Activated CD4-positive, alpha-beta memory T cell treated with anti-CD3 and anti-CD28 coated beads, Interleukin-2, amount 10 ng/mL, durations not matched to agents 7 days and 5 days (primary cell): ENCODE measurements at regions not wholly inside any gene's neighbourhood (a gene's known extent, or its start where the extent isn't known, plus 50 kb on each side); places are given as distances from the start of the nearest gene placed in this dataset.

Experiments used
- CTCF ChIA-PET: fragments of 350-600 bp; sonication (Branson Sonifier 250); formaldehyde crosslinking; loops from one replicate; lab custom pipeline; 2021; ENCODE audit warnings: antibody characterized with exemption, inconsistent platforms; lab: Charles Lee
- POLR2A ChIA-PET: fragments of 350-600 bp; sonication (Branson Sonifier 250); formaldehyde crosslinking; loops from one replicate; lab custom pipeline; 2021; ENCODE audit warnings: antibody characterized with exemption; lab: Charles Lee
- DNase-seq: peaks from one replicate; pipeline ENCODE4 v3.0.0-alpha.2; 2020
- H3K27ac Mint-ChIP-seq: one replicate; pipeline ENCODE4 v1.8.0; 2021; ENCODE audit warnings: mild to moderate bottlenecking, mixed read lengths
- H3K27me3 Mint-ChIP-seq: one replicate; pipeline ENCODE4 v1.8.0; 2021; ENCODE audit warnings: mixed read lengths
- H3K36me3 Mint-ChIP-seq: one replicate; pipeline ENCODE4 v1.8.0; 2021; ENCODE audit warnings: low read depth, mixed read lengths
- H3K4me1 Mint-ChIP-seq: one replicate; pipeline ENCODE4 v1.8.0; 2021; ENCODE audit warnings: mixed read lengths
- H3K4me3 Mint-ChIP-seq: one replicate; pipeline ENCODE4 v1.8.0; 2021; ENCODE audit warnings: mild to moderate bottlenecking, mixed read lengths
- H3K9me3 Mint-ChIP-seq: one replicate; pipeline ENCODE4 v1.8.0; 2021; ENCODE audit warnings: mixed read lengths

- H3K9me3 Mint-ChIP-seq: peaks cover 1% of the 10 kb centered on the region
- no peak overlapping the region for H3K27ac Mint-ChIP-seq
- CTCF ChIA-PET: no interaction called here
- H3K27me3 Mint-ChIP-seq: no peaks in the 10 kb centered on the region
- no peaks in the 10 kb centered on the region for H3K36me3 Mint-ChIP-seq
- no peaks in the 10 kb centered on the region for H3K4me1 Mint-ChIP-seq
- no peak overlapping the region for H3K4me3 Mint-ChIP-seq
- POLR2A ChIA-PET: no interaction called here
- DNase-seq: no peak
These were observed 266.4 kb upstream of the ZNF608 start for GRCh38 chr5:125012727-125013451.

GRCh38 chr5:125014202-125014601, 267.8 kb upstream of the ZNF608 start:
- no peak for DNase-seq
- peaks cover 6% of the 10 kb centered on the region for H3K9me3 Mint-ChIP-seq
- CTCF ChIA-PET: no interaction called here
- H3K27ac Mint-ChIP-seq: no peak overlapping the region
- POLR2A ChIA-PET: no interaction called here
- no peak overlapping the region for H3K4me3 Mint-ChIP-seq
- no peaks in the 10 kb centered on the region for H3K36me3 Mint-ChIP-seq
- H3K4me1 Mint-ChIP-seq: no peaks in the 10 kb centered on the region
- no peaks in the 10 kb centered on the region for H3K27me3 Mint-ChIP-seq

GRCh38 chr5:125017796-125018195, 271.4 kb upstream of the ZNF608 start:
- POLR2A ChIA-PET: no interaction called here

GRCh38 chr5:125023673-125024072, 277.2 kb upstream of the ZNF608 start:
- DNase-seq: no peak
- Mint-ChIP-seq H3K27me3 (no peaks in the 10 kb centered on the region), H3K27ac (no peak overlapping the region), H3K4me1 (no peaks in the 10 kb centered on the region), H3K36me3 (no peaks in the 10 kb centered on the region), H3K4me3 (no peak overlapping the region), H3K9me3 (peaks cover 6% of the 10 kb centered on the region)
- CTCF ChIA-PET: no interaction called here
- POLR2A ChIA-PET: no interaction called here

More at GRCh38 chr5:125017796-125018195, 271.4 kb upstream of the ZNF608 start:
- Mint-ChIP-seq H3K36me3 (no peaks in the 10 kb centered on the region), H3K4me1 (no peaks in the 10 kb centered on the region), H3K4me3 (no peak overlapping the region), H3K9me3 (peaks cover 6% of the 10 kb centered on the region), H3K27ac (no peak overlapping the region), H3K27me3 (no peaks in the 10 kb centered on the region)
- DNase-seq: no peak
- CTCF ChIA-PET: no interaction called here

- no peak for DNase-seq
- ChIA-PET POLR2A (no interaction called here), CTCF (no interaction called here)
- Mint-ChIP-seq H3K27ac (no peak overlapping the region), H3K27me3 (no peaks in the 10 kb centered on the region), H3K9me3 (peaks cover 4% of the 10 kb centered on the region), H3K4me3 (no peak overlapping the region), H3K36me3 (no peaks in the 10 kb centered on the region), H3K4me1 (no peaks in the 10 kb centered on the region)
These were observed 280.7 kb upstream of the ZNF608 start for GRCh38 chr5:125026867-125027731.

GRCh38 chr5:125032286-125032685, 285.8 kb upstream of the ZNF608 start:
- H3K4me3 Mint-ChIP-seq: no peak overlapping the region

GRCh38 chr5:125033602-125034001, 287.2 kb upstream of the ZNF608 start:
- no peaks in the 10 kb centered on the region for H3K36me3 Mint-ChIP-seq
- H3K27ac Mint-ChIP-seq: no peak overlapping the region
- H3K9me3 Mint-ChIP-seq: peaks cover 12% of the 10 kb centered on the region
- no peaks in the 10 kb centered on the region for H3K27me3 Mint-ChIP-seq
- CTCF ChIA-PET: no interaction called here
- H3K4me3 Mint-ChIP-seq: no peak overlapping the region
- no peaks in the 10 kb centered on the region for H3K4me1 Mint-ChIP-seq
- POLR2A ChIA-PET: no interaction called here
- no peak for DNase-seq

More at GRCh38 chr5:125032286-125032685, 285.8 kb upstream of the ZNF608 start:
- Mint-ChIP-seq H3K4me1 (no peaks in the 10 kb centered on the region), H3K36me3 (no peaks in the 10 kb centered on the region), H3K27ac (no peak overlapping the region), H3K27me3 (no peaks in the 10 kb centered on the region), H3K9me3 (peaks cover 12% of the 10 kb centered on the region)
- ChIA-PET POLR2A (no interaction called here), CTCF (no interaction called here)
- DNase-seq: no peak

GRCh38 chr5:125034331-125034730, 287.9 kb upstream of the ZNF608 start:
- no peaks in the 10 kb centered on the region for H3K27me3 Mint-ChIP-seq
- H3K4me3 Mint-ChIP-seq: no peak overlapping the region
- CTCF ChIA-PET: no interaction called here
- no peak overlapping the region for H3K27ac Mint-ChIP-seq
- no peaks in the 10 kb centered on the region for H3K4me1 Mint-ChIP-seq
- POLR2A ChIA-PET: no interaction called here
- H3K36me3 Mint-ChIP-seq: no peaks in the 10 kb centered on the region
- no peak for DNase-seq
- peaks cover 13% of the 10 kb centered on the region for H3K9me3 Mint-ChIP-seq

- Mint-ChIP-seq H3K27ac (no peak overlapping the region), H3K4me3 (no peak overlapping the region), H3K27me3 (no peaks in the 10 kb centered on the region), H3K36me3 (no peaks in the 10 kb centered on the region), H3K9me3 (peaks cover 13% of the 10 kb centered on the region), H3K4me1 (no peaks in the 10 kb centered on the region)
- DNase-seq: no peak
- ChIA-PET CTCF (no interaction called here), POLR2A (no interaction called here)
These were observed 290.1 kb upstream of the ZNF608 start for GRCh38 chr5:125036494-125036893.

GRCh38 chr5:125037020-125037419, 290.6 kb upstream of the ZNF608 start:
- DNase-seq: no peak
- peaks cover 13% of the 10 kb centered on the region for H3K9me3 Mint-ChIP-seq
- no peak overlapping the region for H3K4me3 Mint-ChIP-seq
- no peaks in the 10 kb centered on the region for H3K27me3 Mint-ChIP-seq
- no peaks in the 10 kb centered on the region for H3K36me3 Mint-ChIP-seq
- no peaks in the 10 kb centered on the region for H3K4me1 Mint-ChIP-seq
- POLR2A ChIA-PET: no interaction called here
- no peak overlapping the region for H3K27ac Mint-ChIP-seq
- CTCF ChIA-PET: no interaction called here

GRCh38 chr5:125037530-125037929, 291.1 kb upstream of the ZNF608 start:
- H3K27ac Mint-ChIP-seq: no peak overlapping the region
- H3K9me3 Mint-ChIP-seq: peaks cover 13% of the 10 kb centered on the region
- CTCF ChIA-PET: no interaction called here
- no peaks in the 10 kb centered on the region for H3K4me1 Mint-ChIP-seq
- POLR2A ChIA-PET: no interaction called here
- no peaks in the 10 kb centered on the region for H3K36me3 Mint-ChIP-seq
- H3K4me3 Mint-ChIP-seq: no peak overlapping the region
- DNase-seq: no peak
- no peaks in the 10 kb centered on the region for H3K27me3 Mint-ChIP-seq

GRCh38 chr5:125038477-125038876, 292.0 kb upstream of the ZNF608 start:
- Mint-ChIP-seq H3K4me3 (no peak overlapping the region), H3K36me3 (no peaks in the 10 kb centered on the region), H3K9me3 (peaks cover 9% of the 10 kb centered on the region), H3K4me1 (no peaks in the 10 kb centered on the region), H3K27me3 (no peaks in the 10 kb centered on the region), H3K27ac (no peak overlapping the region)
- ChIA-PET CTCF (no interaction called here), POLR2A (no interaction called here)
- DNase-seq: no peak

- ChIA-PET CTCF (no interaction called here), POLR2A (no interaction called here)
- no peak overlapping the region for H3K4me3 Mint-ChIP-seq
- no peak for DNase-seq
- H3K27me3 Mint-ChIP-seq: no peaks in the 10 kb centered on the region
- H3K9me3 Mint-ChIP-seq: peaks cover 6% of the 10 kb centered on the region
- H3K4me1 Mint-ChIP-seq: no peaks in the 10 kb centered on the region
- no peak overlapping the region for H3K27ac Mint-ChIP-seq
- H3K36me3 Mint-ChIP-seq: no peaks in the 10 kb centered on the region
These were observed 295.4 kb upstream of the ZNF608 start for GRCh38 chr5:125041798-125042197.
